Stimulated activated CD4-positive, alpha-beta T cell treated with anti-CD3 and anti-CD28 coated beads, Interleukin-2, amount 100 ng/mL, for 48 hours (primary cell): ENCODE measurements at regions not wholly inside any gene's neighbourhood (a gene's known extent, or its start where the extent isn't known, plus 50 kb on each side); places are given as distances from the start of the nearest gene placed in this dataset.
"Not testable (repeated sequence)": the region's sequence is repeated elsewhere in the genome, so short reads cannot be mapped to it uniquely, and the experiment has no call there.

ENCODE experiments used
- DNase-seq, 2 donors: peaks; one replicate each; pipeline ENCODE4 v3.0.0-alpha.2; 2020

DNA sequence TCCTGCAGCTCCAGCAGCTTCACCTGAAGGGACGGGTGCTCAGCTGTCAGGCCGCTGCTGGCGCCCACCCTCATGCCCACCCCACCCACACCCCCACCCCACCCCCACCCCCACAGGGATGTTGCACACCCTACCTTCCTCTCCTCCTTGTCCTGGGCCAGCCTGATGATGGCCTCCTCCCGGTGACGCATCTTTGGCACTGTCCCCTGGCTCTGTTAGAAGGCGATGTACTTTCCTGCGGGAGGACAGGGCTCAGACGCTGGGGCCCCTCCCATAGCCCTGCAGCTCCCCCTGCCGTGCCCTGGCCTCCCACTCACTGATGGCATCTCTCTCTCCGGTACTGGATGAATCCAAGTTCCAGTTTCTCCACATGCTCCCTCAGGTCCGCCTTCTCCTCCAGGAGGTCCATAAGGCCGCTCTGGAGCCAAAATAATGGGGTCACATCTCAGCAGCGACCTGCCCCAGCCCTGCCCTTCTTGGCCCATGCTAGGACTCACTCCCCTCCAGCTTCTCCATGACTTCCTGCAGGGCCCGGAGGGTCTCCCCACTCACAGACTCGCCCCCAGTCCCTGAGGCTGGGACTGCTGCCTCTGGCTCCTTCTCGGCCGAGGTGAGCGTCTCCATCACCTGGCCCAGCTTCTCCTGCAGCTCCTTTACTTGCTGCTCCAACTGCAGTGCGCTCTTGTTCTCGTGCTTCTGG, 55.2 kb downstream of the GOLGA8B start:
- not testable (repeated sequence) for DNase-seq

DNA sequence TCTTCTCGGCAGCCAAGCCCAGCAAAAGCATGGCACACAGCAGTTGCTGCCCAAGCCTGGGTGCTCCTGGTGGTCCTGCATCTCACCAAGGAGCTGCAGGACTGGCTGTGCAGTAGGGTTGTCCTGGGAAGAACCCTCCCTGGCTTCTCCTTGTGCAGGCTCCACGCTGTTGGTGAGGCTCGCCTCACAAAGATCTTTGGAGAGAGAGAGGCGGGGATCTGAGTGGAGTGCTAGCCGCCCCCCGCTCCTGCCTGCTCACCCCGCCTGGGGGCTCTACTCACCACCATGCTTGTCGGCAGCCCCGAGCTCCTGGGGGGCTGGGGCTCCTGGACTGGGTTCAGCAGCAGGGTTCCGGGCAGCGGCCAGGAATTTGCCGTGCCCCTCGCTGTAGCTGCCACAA, 55.8 kb downstream of the GOLGA8B start:
- DNase-seq = not testable (repeated sequence)

- DNase-seq = not testable (repeated sequence)
These were observed 59.6 kb downstream of the GOLGA8B start for GRCh38 chr15:34523849-34524248.

- not testable (repeated sequence) for DNase-seq
These were observed 60.9 kb downstream of the GOLGA8B start for GRCh38 chr15:34522601-34523000.

DNA sequence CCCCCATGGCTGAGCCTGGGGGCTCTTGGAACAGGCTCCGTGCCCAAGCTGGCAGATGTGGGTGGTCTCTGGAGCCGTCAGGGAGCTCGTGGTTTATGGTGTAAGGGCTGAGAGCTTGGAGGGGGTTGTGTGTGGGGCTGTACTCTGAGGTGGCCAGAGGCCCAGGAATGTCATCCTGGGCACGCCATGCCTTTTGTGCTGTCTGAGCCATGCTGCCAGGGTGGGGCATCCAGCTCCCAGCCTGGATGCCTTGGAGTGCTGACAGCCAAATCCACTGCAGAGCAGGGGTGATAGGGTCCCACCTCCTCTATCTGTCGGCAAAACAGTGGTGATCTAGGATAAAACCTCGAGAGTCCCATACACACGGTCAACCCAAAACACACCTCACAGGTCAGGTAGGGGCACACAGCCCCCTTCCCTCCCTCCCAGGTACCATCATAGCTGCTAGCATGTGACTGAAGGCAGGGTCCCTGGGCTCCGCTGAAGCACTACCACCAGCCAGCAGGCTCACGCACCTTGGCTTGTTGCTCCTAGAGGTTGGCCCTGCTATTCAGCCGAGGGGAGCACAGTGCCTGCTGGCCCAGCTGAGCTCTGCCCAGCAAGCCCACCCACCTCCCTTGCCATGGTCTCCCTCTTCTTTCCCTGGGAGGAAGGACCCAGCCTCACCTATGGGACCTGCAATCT, 61.5 kb downstream of the GOLGA8B start:
- not testable (repeated sequence) for DNase-seq

GRCh38 chr15:34520566-34520965, 62.9 kb downstream of the GOLGA8B start:
- no peak for DNase-seq

DNA sequence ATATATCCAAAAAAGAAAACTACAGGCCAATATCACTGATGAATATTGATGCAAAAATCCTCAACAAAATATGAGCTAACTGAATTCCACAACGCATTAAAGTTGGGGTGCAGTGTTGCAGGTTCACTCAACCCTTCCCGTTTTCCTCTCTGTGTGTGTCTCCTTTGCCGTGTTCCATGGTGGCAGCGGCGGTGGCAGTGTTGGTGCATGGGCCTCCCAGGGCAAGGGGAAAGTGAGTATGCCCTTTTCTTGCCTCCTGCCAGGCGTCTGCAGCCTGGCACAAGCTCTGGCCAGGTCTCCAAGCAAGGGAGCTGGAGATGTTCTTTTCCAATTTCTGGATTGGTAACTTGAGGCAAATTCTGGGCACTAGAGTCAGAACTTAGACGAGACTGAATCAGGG, 63.4 kb downstream of the GOLGA8B start:
- not testable (repeated sequence) for DNase-seq

DNA sequence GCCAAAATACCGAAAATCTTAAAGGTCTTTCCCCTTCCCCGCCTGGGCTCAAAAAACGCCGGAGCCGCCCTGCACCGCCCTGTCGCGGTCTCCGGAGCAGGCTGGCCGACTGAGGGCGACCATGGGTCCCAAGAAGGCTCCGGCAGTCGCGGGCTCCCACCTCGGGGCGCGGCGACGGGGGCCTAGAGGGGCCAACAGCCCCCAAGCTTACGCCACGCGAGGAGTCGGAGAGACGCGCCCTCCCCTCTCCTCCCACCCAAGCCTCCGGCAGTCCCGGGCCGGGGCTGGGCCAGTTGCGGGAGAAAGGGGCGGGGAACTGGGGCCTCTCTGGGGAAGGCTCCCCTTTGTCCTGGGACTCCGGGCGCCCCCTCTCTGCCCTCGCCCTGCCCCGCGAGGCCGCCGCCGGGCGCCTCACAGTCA, 69.2 kb downstream of the GOLGA8B start:
- DNase-seq = peak in 1 of 2 donors; percentile 9

DNA sequence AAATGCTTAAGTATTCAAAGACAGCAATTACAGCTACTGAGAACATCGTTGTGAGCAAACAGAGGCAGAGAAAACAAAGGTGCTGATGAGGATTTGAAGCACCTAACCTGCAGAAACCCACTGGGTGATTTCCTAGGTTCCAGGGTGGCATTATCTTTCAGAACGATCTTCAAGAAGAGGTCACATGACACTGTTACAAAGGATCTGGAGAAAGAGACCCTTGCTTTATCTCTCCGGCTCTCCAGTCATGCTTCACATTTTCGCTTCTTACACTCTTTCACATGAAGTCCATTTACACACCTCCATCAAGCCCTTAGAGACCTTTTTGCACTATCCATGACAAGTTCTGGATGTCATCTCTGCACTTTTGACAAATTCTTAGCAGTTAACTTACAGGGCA, 70.8 kb downstream of the GOLGA8B start:
- DNase-seq = no peak

- DNase-seq = no peak
These were observed 63.5 kb upstream of the GOLGA8A start for GRCh38 chr15:34501131-34501530.

DNA sequence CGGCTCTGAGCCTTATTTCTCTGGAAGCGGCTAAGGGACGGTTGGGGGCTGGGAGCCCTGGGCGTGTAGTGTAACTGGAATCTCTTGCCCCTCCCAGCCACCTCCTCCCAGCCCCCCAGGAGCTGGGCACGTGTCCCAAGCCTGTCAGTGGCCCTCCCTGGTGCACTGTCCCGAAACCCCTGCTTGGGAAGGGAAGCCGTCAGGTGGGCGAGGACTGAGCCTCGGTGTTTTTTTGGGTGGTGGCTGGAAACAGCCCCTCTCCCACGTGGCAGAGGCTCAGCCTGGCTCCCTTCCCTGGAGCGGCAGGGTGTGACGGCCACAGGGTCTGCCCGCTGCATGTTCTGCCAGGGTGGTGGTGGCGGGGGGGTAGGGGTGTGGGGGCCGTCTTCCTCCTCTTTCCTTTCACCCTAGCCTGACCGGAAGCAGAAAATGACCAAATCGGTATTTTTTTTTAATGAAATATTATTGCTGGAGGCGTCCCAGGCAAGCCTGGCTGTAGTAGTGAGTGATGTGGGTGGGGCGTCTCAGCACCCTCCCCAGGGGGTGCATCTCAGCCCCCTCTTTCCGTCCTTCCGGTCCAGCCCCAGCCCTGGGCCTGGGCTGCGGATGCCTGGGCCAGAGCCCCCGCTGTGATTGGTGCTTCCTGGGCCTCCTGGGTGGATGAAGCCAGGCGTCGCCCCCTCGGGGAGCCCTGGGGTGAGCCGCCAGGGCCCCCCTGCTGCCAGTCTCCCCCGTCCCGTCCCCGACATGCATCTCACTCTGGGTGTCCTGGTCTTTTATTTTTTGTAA, 58.8 kb upstream of the GOLGA8A start:
- DNase-seq = no peak

- DNase-seq = not testable (repeated sequence)
These were observed 58.1 kb upstream of the GOLGA8A start for GRCh38 chr15:34495707-34496106.

DNA sequence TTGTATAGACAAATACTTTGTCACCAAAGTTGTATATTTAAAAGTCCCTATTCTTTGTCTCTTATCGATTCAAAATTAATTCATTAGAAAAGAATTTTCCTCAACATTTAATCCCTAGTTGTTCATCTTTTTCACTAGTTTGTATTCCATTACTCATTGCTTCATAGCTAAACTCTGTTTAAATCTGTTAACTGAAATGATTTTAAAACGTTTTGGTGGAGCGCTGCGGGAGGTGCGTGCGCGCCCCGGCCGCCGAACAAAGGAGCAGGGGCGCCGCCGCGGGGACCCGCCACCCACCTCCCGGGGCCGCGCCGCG, 56.4 kb upstream of the GOLGA8A start:
- no peak for DNase-seq

DNA sequence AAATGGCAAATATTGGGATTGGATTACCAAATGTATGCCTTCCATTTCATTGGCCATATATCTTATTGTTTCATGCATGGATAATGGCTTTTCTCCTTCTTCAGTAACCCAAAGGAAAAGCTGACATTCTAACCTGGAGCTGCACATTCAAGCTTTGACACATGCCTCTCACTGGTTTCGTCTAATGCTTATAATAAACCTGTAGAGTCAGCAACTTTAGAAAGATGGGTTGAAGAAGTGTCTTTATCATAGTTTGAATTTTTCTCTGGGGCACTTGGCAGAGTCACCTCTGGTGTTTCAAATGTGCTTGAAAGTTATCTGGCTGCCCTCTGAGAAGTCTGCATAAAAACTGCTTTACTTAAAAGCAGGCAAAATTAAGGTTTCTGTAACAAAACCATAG, 55.4 kb upstream of the GOLGA8A start:
- DNase-seq = no peak

DNA sequence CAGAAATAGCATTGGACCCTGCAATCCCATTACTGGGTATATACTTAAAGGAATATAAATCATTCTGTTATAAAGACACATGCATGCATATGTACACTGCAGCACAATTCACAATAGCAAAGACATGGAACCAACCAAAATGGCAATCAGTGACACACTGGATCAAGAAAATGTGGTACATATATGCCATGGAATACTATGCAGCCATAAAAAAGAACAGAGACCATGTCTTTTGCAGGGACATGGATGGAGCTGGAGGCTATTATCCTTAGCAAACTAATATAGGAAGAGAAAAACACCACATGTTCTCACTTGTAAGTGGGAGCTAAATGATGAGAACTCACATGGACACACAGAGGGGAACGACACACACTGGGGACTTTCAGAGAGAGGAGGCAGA, 53.9 kb upstream of the GOLGA8A start:
- DNase-seq = not testable (repeated sequence)

DNA sequence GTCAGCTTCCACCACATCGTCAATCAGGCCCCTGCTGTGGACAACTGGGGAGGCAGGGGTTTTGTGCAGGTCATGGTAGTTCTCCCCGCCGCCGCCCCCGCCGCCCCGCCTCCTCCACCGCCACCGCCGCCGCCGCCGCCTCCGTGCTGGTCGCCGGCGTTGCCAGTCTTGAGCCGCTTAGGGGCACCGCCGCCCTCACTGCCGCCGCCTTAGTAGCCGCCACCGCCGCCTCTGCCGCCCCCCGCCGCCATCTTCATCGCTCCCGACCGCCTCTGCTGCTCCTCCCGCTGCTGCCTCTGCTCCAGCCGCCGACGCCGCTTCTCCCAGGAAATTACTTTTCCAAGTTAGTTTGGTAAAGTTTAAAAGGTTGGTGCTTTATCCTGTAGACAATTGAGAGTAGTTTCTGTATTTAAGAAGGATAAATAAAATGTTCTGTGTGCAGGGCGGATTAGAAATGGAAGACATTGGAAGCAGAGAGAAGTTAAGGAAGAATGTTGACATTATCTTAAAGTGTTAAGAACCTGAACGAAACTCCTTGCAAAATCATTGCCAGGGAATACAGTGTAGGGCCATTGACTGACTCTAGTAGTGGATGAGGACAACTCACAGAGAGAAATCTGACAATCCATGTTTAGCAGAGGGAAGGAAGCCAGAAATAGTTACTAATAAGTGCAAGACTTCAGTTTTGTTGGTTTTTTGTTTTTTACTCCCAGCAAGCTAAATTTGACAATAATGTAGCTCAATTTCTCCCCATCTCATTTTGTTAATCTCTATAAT, 53.0 kb upstream of the GOLGA8A start:
- DNase-seq = no peak

- not testable (repeated sequence) for DNase-seq
These were observed 51.7 kb upstream of the GOLGA8A start for GRCh38 chr15:34488973-34489959.
